KMS-11 (cell line): ENCODE measurements at regions not wholly inside any gene's neighbourhood (a gene's known extent, or its start where the extent isn't known, plus 50 kb on each side); places are given as distances from the start of the nearest gene placed in this dataset.

Experiments used
- H2AFZ ChIP-seq: fragments of 200-600 bp; sonication (generic); 2 replicates; pipeline ENCODE4 v1.6.1; 2016; ENCODE audit warnings: antibody characterized with exemption, mixed run types, low read depth
- H3K27ac ChIP-seq: fragments of 200-600 bp; sonication (generic); 2 replicates; pipeline ENCODE4 v1.6.1; 2016; ENCODE audit warnings: mild to moderate bottlenecking, mixed run types
- H3K27me3 ChIP-seq: fragments of 200-600 bp; sonication (generic); 2 replicates; pipeline ENCODE4 v1.6.1; 2017; ENCODE audit warnings: mild to moderate bottlenecking, low read depth, mixed run types, moderate library complexity; ENCODE audit not compliant: insufficient read depth
- H3K36me3 ChIP-seq: fragments of 200-600 bp; sonication (generic); 2 replicates; pipeline ENCODE4 v1.6.1; 2017; ENCODE audit warnings: mild to moderate bottlenecking, mixed run types; ENCODE audit not compliant: insufficient read depth
- H3K4me1 ChIP-seq: fragments of 200-600 bp; sonication (generic); 2 replicates; pipeline ENCODE4 v1.6.1; 2016; ENCODE audit warnings: mild to moderate bottlenecking, low read depth, mixed run types; ENCODE audit not compliant: poor library complexity, severe bottlenecking
- H3K4me2 ChIP-seq: fragments of 200-600 bp; sonication (generic); 2 replicates; pipeline ENCODE4 v1.7.0; 2016; ENCODE audit warnings: mild to moderate bottlenecking, mixed run types
- H3K4me3 ChIP-seq: fragments of 200-600 bp; sonication (generic); IDR thresholded peaks from 2 replicates; pipeline ENCODE4 v1.6.1; 2017; ENCODE audit warnings: low read depth, low read length, mixed read lengths; ENCODE audit not compliant: insufficient read depth
- H3K79me2 ChIP-seq: fragments of 200-600 bp; sonication (generic); 2 replicates; pipeline ENCODE4 v1.6.1; 2016; ENCODE audit warnings: low read depth, mixed run types; ENCODE audit not compliant: insufficient read depth
- H3K9ac ChIP-seq: fragments of 200-600 bp; sonication (generic); 2 replicates; pipeline ENCODE4 v1.6.1; 2016; ENCODE audit warnings: mild to moderate bottlenecking, mixed run types
- H4K20me1 ChIP-seq: fragments of 200-600 bp; sonication (generic); 2 replicates; pipeline ENCODE4 v1.6.1; 2016; ENCODE audit warnings: mild to moderate bottlenecking, mixed run types; ENCODE audit not compliant: insufficient read depth
- TF ChIP-seq, protein P1 (sequence below): fragments of 200-600 bp; sonication (generic); conservative IDR thresholded peaks from 2 replicates; pipeline ENCODE4 v1.6.1; 2017; ENCODE audit warnings: low read depth, mild to moderate bottlenecking, antibody characterized with exemption, low read length, moderate library complexity, mixed read lengths

DNA sequence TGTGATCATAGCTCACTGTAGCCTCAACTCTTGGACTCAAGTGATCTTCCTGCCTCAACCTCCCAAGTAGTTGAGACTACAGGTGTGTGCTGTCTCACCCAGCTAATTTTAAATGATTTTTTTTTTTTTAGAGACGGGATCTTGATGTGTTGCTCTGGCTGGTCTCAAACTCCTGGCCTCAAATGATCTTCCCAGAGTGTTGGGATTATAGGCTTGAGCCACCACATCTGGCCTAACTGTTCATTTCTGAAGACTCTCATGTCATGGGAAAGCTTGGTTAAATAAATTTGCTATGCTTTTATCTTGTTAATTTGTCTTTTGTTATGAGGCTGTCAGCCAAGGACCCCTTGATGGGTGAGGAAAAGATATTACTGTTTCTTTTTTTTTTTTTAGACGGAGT, 134.0 kb downstream of the MIS18A start:
- H3K9ac ChIP-seq = no peak overlapping the region
- H3K27ac ChIP-seq = no peak overlapping the region
- H3K79me2 ChIP-seq = no peaks in the 10 kb centered on the region
- TF ChIP-seq, protein P1, sequence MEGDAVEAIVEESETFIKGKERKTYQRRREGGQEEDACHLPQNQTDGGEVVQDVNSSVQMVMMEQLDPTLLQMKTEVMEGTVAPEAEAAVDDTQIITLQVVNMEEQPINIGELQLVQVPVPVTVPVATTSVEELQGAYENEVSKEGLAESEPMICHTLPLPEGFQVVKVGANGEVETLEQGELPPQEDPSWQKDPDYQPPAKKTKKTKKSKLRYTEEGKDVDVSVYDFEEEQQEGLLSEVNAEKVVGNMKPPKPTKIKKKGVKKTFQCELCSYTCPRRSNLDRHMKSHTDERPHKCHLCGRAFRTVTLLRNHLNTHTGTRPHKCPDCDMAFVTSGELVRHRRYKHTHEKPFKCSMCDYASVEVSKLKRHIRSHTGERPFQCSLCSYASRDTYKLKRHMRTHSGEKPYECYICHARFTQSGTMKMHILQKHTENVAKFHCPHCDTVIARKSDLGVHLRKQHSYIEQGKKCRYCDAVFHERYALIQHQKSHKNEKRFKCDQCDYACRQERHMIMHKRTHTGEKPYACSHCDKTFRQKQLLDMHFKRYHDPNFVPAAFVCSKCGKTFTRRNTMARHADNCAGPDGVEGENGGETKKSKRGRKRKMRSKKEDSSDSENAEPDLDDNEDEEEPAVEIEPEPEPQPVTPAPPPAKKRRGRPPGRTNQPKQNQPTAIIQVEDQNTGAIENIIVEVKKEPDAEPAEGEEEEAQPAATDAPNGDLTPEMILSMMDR = no peak
- no peak overlapping the region for H3K4me2 ChIP-seq
- H3K27me3 ChIP-seq = no peaks in the 10 kb centered on the region
- no peaks in the 10 kb centered on the region for H3K36me3 ChIP-seq
- no peaks in the 10 kb centered on the region for H4K20me1 ChIP-seq
- H3K4me1 ChIP-seq = no peaks in the 10 kb centered on the region
- no peak overlapping the region for H3K4me3 ChIP-seq
- H2AFZ ChIP-seq = no peak overlapping the region

DNA sequence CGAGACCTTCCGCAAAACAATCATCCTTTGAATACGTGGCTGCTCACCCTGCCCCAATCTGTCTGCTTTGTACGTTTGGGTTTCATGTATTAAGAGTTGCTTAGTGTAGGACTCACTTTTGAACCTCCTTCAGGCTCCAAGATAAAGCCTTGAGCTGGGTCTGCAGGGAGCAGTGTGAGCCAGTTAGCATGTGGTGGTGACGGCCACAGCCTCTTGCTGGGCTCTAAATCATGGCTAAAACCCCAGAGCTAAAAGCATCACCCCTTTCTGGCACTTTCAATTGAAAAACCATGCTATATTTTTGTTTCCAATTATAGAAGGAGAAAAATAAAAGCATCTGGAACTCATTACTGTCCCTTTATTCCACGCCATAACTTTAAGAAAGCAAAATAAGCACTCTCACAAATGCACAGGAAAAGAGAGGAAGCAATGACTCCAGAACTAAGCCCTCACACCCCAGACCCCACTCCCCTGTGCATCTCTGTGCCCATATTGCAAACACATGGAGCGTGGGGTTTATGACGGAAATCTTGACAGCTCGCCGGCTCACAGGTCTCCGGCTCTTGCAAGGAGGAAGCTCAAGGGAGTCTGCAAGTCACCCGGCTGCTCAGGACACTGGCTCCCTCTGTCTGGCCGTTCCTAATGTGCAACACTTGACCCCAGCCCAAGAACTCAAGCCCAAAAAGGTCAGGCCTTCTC, 135.5 kb downstream of the MIS18A start:
- Histone ChIP-seq H3K27ac (no peak overlapping the region), H2AFZ (no peak overlapping the region), H3K4me2 (no peak overlapping the region), H3K79me2 (no peaks in the 10 kb centered on the region), H3K4me1 (no peaks in the 10 kb centered on the region), H4K20me1 (no peaks in the 10 kb centered on the region), H3K9ac (no peak overlapping the region), H3K36me3 (no peaks in the 10 kb centered on the region), H3K4me3 (no peak overlapping the region), H3K27me3 (no peaks in the 10 kb centered on the region)
- TF ChIP-seq, protein P1 = no peak

DNA sequence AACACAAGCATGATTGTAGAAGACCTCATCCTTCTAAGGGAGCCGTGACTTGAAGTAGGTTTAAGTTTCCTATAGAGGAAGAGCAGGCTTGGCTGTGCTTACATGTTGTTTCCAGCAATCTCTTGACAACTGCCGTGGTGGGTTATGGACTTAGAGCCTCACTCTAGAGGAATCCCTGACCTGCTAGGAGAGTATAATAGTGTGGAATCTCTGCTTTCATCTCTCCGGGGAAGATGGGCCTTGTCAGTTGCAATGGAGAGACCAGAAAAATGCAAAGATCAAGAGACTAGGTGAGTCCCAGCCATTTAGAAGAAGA, 137.6 kb downstream of the MIS18A start:
- H3K4me2 ChIP-seq = no peak overlapping the region
- TF ChIP-seq, protein P1 = no peak
- H4K20me1 ChIP-seq = no peaks in the 10 kb centered on the region
- H3K4me1 ChIP-seq = no peaks in the 10 kb centered on the region
- no peaks in the 10 kb centered on the region for H3K79me2 ChIP-seq
- no peak overlapping the region for H3K4me3 ChIP-seq
- no peak overlapping the region for H2AFZ ChIP-seq
- no peak overlapping the region for H3K9ac ChIP-seq
- H3K27ac ChIP-seq = no peak overlapping the region
- no peaks in the 10 kb centered on the region for H3K36me3 ChIP-seq
- H3K27me3 ChIP-seq = no peaks in the 10 kb centered on the region

DNA sequence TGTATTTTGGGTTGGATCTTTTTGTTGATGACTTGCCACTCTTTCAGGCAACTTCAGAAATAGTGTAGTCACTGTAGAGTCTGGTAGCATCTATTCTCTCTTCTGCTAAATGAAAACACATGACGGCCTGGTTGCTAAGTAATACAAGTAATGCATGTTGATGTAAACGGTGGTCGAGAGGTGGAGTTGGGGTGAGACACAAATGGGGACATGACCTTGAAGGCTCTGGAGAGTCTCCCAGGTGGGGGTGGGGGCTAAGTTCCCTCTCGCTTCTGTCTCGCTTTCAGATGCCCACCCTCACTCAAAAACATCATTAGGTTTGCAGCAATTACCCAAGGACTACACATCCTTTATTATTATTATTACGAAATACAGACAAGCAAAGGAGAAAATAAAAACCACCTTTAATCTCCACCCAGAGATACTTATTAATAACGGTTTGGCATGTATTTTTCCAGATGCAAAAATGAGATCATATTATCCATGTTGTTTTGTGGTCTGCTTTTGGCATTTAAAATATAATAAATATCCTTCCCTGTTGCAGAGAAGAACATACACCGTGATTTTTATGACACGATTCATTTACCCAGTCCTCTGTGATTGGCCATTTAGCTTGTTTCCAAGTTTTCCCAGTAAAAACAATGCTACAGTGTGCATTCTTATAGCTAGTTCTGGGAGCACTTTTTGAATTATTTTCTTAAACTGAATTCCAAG, 138.1 kb downstream of the MIS18A start:
- TF ChIP-seq, protein P1 = no peak
- Histone ChIP-seq H3K4me2 (no peak overlapping the region), H3K36me3 (no peaks in the 10 kb centered on the region), H3K79me2 (no peaks in the 10 kb centered on the region), H3K9ac (no peak overlapping the region), H3K27ac (no peak overlapping the region), H3K27me3 (no peaks in the 10 kb centered on the region), H3K4me1 (no peaks in the 10 kb centered on the region), H2AFZ (no peak overlapping the region), H4K20me1 (no peaks in the 10 kb centered on the region), H3K4me3 (no peak overlapping the region)
